Liver (tissue), 3 donors: ENCODE measurements at regions not wholly inside any gene's neighbourhood (a gene's known extent, or its start where the extent isn't known, plus 50 kb on each side); places are given as distances from the start of the nearest gene placed in this dataset.
"Not testable (repeated sequence)": the region's sequence is repeated elsewhere in the genome, so short reads cannot be mapped to it uniquely, and the experiment has no call there.

ENCODE experiments used
- FOXA1 ChIP-seq: IDR thresholded peaks from 2 replicates; pipeline ENCODE4 v1.6.1; 2016; ENCODE audit warnings: antibody characterized with exemption
- GABPA ChIP-seq, 2 donors: IDR thresholded peaks in 1 of 2; conservative IDR thresholded peaks in 1 of 2; 2 replicates each; pipeline ENCODE4 v1.6.1; 2016; ENCODE audit warnings: antibody characterized with exemption in 2 of 2, mild to moderate bottlenecking in 1 of 2, moderate library complexity in 1 of 2
- JUND ChIP-seq, 2 donors: IDR thresholded peaks; 2 replicates each; pipeline ENCODE4 v1.6.1; 2016; ENCODE audit warnings: antibody characterized with exemption in 2 of 2
- RXRA ChIP-seq, 2 donors: IDR thresholded peaks; 2 replicates each; pipeline ENCODE4 v1.6.1; 2017 to 2018; ENCODE audit warnings: antibody characterized with exemption in 2 of 2, mild to moderate bottlenecking in 1 of 2
- TF ChIP-seq, protein P1 (sequence below): IDR thresholded peaks from 2 replicates; pipeline ENCODE4 v1.6.1; 2016; ENCODE audit warnings: antibody characterized with exemption, mild to moderate bottlenecking
- TF ChIP-seq, protein P2 (sequence below): IDR thresholded peaks from 2 replicates; pipeline ENCODE4 v1.6.1; 2016; ENCODE audit warnings: antibody characterized with exemption
- TF ChIP-seq, protein P3 (sequence below): fragments of 150-350 bp; IDR thresholded peaks from 2 replicates; pipeline ENCODE4 v1.5.1; 2017; ENCODE audit warnings: improper control_type of control experiment, low read depth, low read length; ENCODE audit not compliant: missing input control
- TF ChIP-seq, protein P4 (sequence below): IDR thresholded peaks from 2 replicates; pipeline ENCODE4 v1.6.1; 2016; ENCODE audit warnings: antibody characterized with exemption
- donor health status: healthy.
- donor health status: healthy.

DNA sequence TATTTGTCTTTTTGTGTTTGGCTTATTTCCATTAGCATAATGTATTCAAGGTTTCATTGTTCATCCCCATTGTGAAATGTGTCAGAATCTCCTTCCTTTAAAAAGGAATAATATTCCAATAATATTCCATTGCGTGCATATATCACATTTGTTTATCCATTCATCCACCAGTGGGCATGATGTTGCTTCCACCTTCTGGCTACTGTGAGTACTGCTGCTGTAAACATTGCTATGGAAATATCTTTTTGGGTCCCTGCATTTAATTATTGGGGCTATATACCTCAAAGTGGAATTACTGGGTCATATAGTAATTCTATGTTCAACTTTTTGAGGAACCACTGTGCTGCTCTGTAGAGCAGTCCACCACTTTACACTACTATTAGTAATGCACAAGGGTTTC is 123.1 kb downstream of the POTEG start:
- not testable (repeated sequence) for TF ChIP-seq GABPA (IDR thresholded peaks at IDR 0.05 in 1 of 2, conservative IDR thresholded peaks at IDR 0.05 in 1 of 2); RXRA (IDR thresholded peaks at IDR 0.05); JUND (IDR thresholded peaks at IDR 0.05); FOXA1
- TF ChIP-seq, protein P1, sequence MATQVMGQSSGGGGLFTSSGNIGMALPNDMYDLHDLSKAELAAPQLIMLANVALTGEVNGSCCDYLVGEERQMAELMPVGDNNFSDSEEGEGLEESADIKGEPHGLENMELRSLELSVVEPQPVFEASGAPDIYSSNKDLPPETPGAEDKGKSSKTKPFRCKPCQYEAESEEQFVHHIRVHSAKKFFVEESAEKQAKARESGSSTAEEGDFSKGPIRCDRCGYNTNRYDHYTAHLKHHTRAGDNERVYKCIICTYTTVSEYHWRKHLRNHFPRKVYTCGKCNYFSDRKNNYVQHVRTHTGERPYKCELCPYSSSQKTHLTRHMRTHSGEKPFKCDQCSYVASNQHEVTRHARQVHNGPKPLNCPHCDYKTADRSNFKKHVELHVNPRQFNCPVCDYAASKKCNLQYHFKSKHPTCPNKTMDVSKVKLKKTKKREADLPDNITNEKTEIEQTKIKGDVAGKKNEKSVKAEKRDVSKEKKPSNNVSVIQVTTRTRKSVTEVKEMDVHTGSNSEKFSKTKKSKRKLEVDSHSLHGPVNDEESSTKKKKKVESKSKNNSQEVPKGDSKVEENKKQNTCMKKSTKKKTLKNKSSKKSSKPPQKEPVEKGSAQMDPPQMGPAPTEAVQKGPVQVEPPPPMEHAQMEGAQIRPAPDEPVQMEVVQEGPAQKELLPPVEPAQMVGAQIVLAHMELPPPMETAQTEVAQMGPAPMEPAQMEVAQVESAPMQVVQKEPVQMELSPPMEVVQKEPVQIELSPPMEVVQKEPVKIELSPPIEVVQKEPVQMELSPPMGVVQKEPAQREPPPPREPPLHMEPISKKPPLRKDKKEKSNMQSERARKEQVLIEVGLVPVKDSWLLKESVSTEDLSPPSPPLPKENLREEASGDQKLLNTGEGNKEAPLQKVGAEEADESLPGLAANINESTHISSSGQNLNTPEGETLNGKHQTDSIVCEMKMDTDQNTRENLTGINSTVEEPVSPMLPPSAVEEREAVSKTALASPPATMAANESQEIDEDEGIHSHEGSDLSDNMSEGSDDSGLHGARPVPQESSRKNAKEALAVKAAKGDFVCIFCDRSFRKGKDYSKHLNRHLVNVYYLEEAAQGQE, result not testable (repeated sequence)
- TF ChIP-seq, protein P2, sequence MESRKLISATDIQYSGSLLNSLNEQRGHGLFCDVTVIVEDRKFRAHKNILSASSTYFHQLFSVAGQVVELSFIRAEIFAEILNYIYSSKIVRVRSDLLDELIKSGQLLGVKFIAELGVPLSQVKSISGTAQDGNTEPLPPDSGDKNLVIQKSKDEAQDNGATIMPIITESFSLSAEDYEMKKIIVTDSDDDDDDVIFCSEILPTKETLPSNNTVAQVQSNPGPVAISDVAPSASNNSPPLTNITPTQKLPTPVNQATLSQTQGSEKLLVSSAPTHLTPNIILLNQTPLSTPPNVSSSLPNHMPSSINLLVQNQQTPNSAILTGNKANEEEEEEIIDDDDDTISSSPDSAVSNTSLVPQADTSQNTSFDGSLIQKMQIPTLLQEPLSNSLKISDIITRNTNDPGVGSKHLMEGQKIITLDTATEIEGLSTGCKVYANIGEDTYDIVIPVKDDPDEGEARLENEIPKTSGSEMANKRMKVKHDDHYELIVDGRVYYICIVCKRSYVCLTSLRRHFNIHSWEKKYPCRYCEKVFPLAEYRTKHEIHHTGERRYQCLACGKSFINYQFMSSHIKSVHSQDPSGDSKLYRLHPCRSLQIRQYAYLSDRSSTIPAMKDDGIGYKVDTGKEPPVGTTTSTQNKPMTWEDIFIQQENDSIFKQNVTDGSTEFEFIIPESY, result not testable (repeated sequence)
- TF ChIP-seq, protein P3, sequence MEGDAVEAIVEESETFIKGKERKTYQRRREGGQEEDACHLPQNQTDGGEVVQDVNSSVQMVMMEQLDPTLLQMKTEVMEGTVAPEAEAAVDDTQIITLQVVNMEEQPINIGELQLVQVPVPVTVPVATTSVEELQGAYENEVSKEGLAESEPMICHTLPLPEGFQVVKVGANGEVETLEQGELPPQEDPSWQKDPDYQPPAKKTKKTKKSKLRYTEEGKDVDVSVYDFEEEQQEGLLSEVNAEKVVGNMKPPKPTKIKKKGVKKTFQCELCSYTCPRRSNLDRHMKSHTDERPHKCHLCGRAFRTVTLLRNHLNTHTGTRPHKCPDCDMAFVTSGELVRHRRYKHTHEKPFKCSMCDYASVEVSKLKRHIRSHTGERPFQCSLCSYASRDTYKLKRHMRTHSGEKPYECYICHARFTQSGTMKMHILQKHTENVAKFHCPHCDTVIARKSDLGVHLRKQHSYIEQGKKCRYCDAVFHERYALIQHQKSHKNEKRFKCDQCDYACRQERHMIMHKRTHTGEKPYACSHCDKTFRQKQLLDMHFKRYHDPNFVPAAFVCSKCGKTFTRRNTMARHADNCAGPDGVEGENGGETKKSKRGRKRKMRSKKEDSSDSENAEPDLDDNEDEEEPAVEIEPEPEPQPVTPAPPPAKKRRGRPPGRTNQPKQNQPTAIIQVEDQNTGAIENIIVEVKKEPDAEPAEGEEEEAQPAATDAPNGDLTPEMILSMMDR, result peak; percentile 12
- TF ChIP-seq, protein P4, sequence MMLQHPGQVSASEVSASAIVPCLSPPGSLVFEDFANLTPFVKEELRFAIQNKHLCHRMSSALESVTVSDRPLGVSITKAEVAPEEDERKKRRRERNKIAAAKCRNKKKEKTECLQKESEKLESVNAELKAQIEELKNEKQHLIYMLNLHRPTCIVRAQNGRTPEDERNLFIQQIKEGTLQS, result not testable (repeated sequence)
